ENCODE measurements at regions not wholly inside any gene's neighbourhood (a gene's known extent, or its start where the extent isn't known, plus 50 kb on each side); places are given as distances from the start of the nearest gene placed in this dataset.

DNA sequence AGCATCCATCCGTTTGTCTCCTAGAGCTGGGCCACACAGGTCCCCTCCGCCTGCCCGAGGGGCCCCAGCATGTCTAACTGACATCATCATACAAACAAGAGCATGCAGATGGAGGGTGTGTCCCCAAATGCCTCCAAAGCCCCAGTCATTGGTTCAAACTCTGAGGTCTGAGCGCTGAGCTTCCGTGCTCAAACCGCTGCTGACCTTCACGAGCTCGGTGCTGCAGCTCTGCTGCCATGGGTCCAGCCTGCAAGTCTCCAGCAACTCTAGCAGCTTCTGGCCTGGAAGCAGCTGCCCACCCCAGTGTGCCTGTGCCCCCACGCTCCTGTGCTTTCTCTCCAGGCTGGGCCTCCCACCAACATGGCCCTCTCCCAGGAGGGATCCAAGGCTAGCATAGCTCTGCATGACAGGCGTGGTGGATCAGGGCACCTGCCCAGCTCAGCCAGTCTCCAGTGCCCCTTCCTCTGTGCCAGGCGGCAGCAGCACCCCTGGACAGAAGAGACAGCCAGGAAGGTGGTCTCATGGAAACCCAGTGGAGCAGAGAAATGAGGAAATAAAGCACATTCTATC is 131.6 kb upstream of the PMEPA1 start (continued):
- TF ChIP-seq TBP (IDR thresholded peaks at IDR 0.05; ENCODE audit: low read depth, low read length): no peak
- TF ChIP-seq, protein P1, sequence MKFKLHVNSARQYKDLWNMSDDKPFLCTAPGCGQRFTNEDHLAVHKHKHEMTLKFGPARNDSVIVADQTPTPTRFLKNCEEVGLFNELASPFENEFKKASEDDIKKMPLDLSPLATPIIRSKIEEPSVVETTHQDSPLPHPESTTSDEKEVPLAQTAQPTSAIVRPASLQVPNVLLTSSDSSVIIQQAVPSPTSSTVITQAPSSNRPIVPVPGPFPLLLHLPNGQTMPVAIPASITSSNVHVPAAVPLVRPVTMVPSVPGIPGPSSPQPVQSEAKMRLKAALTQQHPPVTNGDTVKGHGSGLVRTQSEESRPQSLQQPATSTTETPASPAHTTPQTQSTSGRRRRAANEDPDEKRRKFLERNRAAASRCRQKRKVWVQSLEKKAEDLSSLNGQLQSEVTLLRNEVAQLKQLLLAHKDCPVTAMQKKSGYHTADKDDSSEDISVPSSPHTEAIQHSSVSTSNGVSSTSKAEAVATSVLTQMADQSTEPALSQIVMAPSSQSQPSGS (IDR thresholded peaks at IDR 0.05; ENCODE audit: low read length): no peak

Measured in H1 (cell line).